GM19239 (cell line): ENCODE measurements at regions not wholly inside any gene's neighbourhood (a gene's known extent, or its start where the extent isn't known, plus 50 kb on each side); places are given as distances from the start of the nearest gene placed in this dataset.

ENCODE experiments used
- DNase-seq: peaks from one replicate; pipeline ENCODE4 v3.0.0; 2011; ENCODE audit warnings: low spot score; ENCODE audit not compliant: insufficient read length
- FAIRE-seq: peaks from 2 replicates; lab custom pipeline; 2011; peaks lifted over from hg19 to GRCh38; lab: Jason Lieb, UNC

DNA sequence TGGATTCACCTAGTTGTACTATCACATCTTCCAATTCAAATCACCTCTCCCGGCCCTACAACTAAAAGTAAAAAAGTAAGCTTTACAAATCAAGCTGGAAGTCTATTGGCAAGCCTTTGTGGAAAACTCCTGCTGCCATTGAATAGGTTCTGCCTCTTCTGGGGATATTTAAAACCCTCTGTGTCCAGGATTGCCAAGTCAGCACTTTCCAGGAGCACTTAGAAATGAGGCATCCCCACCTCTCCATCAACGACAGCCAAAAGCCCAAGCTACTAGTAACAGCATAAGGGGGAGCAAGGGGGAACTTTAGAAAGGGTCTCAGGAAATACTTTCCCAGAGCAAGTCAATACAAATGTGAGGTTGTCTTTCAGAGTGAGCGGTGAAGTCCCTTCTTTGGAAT is 85.0 kb upstream of the OBI1 start:
- FAIRE-seq: no peak
- no peak for DNase-seq

DNA sequence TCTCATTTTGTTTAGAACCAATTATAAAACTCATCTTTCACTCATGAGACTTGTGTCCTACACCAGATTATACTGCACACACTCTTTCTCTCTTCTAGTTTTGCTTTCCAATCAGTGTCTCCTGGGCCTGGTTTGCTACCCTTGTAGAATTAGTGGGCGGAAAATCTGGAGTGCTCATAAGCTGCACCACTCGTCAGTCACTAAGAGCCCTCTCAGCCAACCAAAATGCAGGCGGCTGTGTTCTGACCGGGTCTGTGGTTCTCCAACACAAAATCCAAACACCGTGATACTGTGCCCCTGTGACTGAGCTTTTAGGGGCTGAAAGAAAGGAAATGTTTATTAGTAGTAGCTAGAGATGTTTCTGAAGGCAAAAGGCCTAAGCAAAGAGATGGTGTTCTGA is 83.7 kb upstream of the OBI1 start:
- no peak for FAIRE-seq

DNA sequence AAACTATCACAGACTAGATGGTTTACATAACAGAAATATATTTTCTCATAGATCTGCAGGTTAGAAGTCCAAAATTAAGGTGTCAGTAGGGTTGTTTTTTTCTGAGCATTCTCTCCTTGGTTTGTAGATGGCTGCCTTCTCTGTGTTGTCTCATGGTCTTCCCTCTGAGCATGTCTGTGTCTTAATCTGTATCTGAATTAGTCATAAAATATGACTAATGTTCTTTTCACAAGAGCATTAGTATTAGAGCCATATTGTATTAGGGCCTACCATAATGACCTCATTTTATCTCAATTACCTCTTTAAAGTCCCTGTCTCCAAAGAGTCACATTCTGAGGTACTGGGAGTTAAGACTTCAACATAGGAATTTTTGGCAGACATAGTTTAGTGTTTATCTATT is 77.2 kb upstream of the OBI1 start:
- DNase-seq: no peak
- FAIRE-seq: no peak

More for the DNA sequence above, 83.7 kb upstream of the OBI1 start:
- no peak for DNase-seq

DNA sequence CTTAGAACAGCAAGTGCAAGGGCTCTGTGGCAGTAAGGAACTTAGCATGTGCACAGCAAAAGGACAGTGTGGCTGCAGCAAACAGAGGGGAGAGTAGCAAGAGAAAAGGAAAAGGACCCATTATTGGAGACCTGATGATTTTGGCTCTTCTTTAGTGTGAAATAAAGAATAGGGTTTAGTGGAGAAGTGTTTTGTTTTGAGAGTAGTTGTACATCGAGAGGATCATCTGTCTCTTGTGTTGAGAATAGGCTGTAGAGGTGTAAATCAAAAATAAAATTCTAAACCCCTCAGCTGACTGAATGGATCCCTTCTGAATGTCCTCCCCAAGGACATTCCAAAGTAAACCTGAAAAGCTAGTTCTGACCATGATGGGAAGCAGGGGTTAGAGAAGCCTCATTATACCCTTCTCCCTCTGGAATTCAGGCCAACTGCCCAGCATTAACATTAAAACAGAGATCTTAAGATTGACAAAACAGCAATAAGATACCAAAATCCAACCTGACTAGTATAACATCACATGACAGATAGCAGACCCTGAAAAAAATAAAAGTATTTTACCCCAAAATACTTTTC is 73.6 kb upstream of the OBI1 start:
- FAIRE-seq: no peak
- no peak for DNase-seq

DNA sequence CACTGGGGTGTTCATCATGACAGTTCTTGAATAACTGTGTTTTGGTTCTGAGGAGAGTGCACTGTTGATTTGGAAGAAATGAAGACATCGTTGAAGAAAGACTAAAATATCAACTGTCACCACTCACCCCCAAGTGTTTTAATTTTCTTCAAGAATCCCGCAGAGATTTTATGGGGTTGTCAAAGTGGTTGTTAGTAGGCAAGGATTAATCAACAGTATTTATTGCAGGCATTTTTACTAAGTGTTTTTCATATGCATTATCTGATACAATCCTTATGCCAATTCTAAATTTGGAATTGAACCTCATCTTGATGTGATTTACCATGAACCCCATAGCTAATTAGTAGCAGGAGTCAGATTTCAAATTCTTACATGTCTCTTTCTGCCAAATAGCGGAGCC is 63.7 kb upstream of the OBI1 start:
- FAIRE-seq (no peak), DNase-seq (no peak)

DNA sequence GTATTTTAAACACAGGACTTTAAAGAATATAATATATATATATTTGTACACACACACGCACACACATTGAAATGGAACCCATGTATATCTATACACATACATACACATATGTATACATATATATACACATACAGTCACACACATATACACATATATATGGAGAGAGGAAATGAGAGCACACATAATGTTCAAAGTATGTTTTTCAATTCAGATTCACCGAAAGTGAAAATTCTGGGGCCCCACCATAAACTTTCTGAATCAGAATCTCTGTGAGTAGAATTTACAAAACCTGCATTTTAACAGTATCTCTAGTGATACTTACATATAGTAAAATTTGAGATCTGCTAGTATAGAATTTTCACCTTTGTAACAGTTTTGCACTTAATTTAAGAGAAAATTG is 60.4 kb upstream of the OBI1 start:
- FAIRE-seq: no peak

DNA sequence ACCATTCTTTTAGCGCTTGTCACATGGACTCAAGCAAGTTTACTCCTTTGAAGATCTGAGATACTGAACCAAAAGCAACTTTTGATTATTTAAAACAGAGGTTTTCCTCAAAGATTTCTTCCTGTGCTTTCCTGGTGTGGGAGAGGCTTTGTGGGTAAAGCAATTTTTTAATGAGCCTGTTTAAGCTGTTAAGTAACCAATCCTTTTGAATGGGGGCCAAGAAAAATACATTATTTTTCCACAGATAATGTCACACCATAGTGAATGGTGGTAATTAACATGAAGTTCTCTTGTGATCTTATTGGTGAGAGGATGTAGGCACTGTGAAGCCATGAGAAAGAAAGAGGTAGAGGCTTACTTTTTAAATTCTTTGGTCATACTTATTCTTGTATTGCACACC is 55.8 kb upstream of the OBI1 start:
- DNase-seq (no peak), FAIRE-seq (no peak)

More for the DNA sequence above, 60.4 kb upstream of the OBI1 start:
- DNase-seq: no peak

DNA sequence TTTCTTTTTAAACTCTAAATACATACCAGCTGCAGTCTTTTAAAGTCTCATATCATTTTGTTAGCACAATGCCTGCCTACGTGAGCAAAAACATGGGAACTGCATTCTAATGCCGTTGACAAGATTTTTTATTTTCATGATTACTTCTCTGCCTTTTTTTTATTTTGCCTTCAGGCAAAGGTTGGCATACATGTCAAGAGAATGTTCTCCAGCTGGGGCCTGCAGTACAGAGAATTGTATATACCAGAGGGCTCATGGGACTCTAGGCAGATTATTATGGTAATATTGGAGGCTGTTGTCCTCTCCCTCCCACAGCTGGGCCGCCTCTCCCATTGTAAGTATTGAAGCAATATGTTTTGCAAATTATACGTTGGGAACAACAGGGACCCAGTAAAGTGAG is 53.9 kb upstream of the OBI1 start:
- DNase-seq: no peak
- FAIRE-seq: no peak

DNA sequence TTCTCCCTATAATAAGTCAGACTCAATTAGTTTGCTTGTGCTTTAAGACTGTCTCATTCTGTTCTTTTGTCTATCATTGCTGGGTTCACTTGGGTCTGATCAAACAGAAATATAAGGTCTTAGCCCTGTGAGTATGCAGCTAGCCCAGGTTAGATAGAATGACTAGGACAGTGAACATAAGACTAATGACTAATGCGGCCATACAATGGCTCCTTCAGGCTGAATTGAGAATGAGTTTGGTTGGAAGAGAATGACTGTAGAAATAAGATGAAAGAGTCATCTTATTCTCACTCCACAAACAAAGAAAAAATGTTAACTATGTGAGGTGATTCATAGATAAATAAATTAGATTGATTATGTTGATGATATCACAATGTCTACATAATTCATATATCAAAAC is 50.1 kb upstream of the OBI1 start:
- FAIRE-seq (no peak), DNase-seq (no peak)
